ENCODE measurements at regions not wholly inside any gene's neighbourhood (a gene's known extent, or its start where the extent isn't known, plus 50 kb on each side); places are given as distances from the start of the nearest gene placed in this dataset.
"Not testable (repeated sequence)": the region's sequence is repeated elsewhere in the genome, so short reads cannot be mapped to it uniquely, and the experiment has no call there.

GRCh38 chr5:169518779-169519178 is 64.8 kb upstream of the SPDL1 start:
- H3K4me3 ChIP-seq (replicated peaks in 1 of 2; ENCODE audit: low read depth in 1 of 2, low read length in 2 of 2); RAD21 ChIA-PET (ENCODE audit: low non-redundant PET in 1 of 2, low total read pairs in 2 of 2, uncharacterized antibody in 2 of 2, unreplicated experiment in 2 of 2); H3K27me3 ChIP-seq (ENCODE audit: insufficient read depth, low read length); BruUV-seq (replicated peaks); H3K4me1 ChIP-seq (ENCODE audit: control insufficient read depth in 1 of 2, insufficient read depth in 2 of 2, low read length in 2 of 2); H3K79me2 ChIP-seq (ENCODE audit: insufficient read depth, low read length); H3K9me3 ChIP-seq (ENCODE audit: control insufficient read depth in 1 of 2, insufficient read depth in 1 of 2, low read depth in 1 of 2, low read length in 2 of 2); H3K27ac ChIP-seq (ENCODE audit: low read depth, low read length); H3K4me2 ChIP-seq (ENCODE audit: low read length); H3K9ac ChIP-seq (ENCODE audit: low read length); intact Hi-C loops (cut with micrococcal nuclease); POLR2A ChIA-PET; H2AFZ ChIP-seq (ENCODE audit: low read depth, low read length, poor library complexity, severe bottlenecking); H3K9me2 ChIP-seq (ENCODE audit: insufficient read depth); CTCF ChIA-PET; H3K36me3 ChIP-seq (ENCODE audit: control insufficient read depth in 1 of 2, insufficient read depth in 2 of 2, low read length in 2 of 2); DNase-seq (ENCODE audit: low read depth, low spot score); H4K20me1 ChIP-seq (ENCODE audit: insufficient read depth); ATAC-seq: not testable (repeated sequence)

DNA sequence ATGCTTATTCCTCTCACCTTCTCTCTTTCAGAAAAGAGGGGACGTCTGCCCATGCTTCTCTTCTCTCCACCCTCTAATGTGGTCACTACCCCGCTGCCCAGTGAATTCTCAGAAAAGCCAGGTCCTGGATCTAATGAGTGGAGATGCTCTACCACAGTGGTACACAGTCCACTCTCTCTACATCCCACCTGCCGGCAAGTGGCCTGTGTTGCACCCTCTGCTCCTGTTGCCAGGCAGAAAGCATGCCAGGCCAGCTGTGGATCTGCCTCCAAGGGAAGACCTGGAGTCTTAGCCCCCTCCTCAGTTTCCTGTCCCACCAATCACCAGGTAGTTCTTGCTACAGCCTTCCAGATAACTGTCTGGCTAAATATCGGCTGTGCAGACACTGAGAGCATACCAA is 71.2 kb upstream of the SPDL1 start:
- RAD21 ChIA-PET (ENCODE audit: low non-redundant PET in 1 of 2, low total read pairs in 2 of 2, uncharacterized antibody in 2 of 2, unreplicated experiment in 2 of 2): no interaction called here
- Histone ChIP-seq H3K27me3 (ENCODE audit: insufficient read depth, low read length) (peaks cover 10% of the 10 kb centered on the region), H3K79me2 (ENCODE audit: insufficient read depth, low read length) (no peaks in the 10 kb centered on the region), H2AFZ (ENCODE audit: low read depth, low read length, poor library complexity, severe bottlenecking) (no peak overlapping the region), H3K4me2 (ENCODE audit: low read length) (no peak overlapping the region), H4K20me1 (ENCODE audit: insufficient read depth) (no peaks in the 10 kb centered on the region), H3K9ac (ENCODE audit: low read length) (no peak overlapping the region), H3K9me2 (ENCODE audit: insufficient read depth) (no peaks in the 10 kb centered on the region), H3K27ac (ENCODE audit: low read depth, low read length) (no peak overlapping the region), H3K36me3 (ENCODE audit: control insufficient read depth in 1 of 2, insufficient read depth in 2 of 2, low read length in 2 of 2) (no peaks in the 10 kb centered on the region), H3K9me3 (ENCODE audit: control insufficient read depth in 1 of 2, insufficient read depth in 1 of 2, low read depth in 1 of 2, low read length in 2 of 2) (no peaks in the 10 kb centered on the region), H3K4me1 (ENCODE audit: control insufficient read depth in 1 of 2, insufficient read depth in 2 of 2, low read length in 2 of 2) (no peaks in the 10 kb centered on the region), H3K4me3 (replicated peaks in 1 of 2; ENCODE audit: low read depth in 1 of 2, low read length in 2 of 2) (no peak overlapping the region)
- ATAC-seq: peak; percentile 63
- intact Hi-C loops (cut with micrococcal nuclease): no loop called here
- CTCF ChIA-PET: no interaction called here
- POLR2A ChIA-PET: no interaction called here
- TF ChIP-seq ELF1 (IDR thresholded peaks at IDR 0.05; ENCODE audit: borderline replicate concordance, low read depth) (no peak), MAX (IDR thresholded peaks at IDR 0.05) (no peak), REST (IDR thresholded peaks at IDR 0.05; ENCODE audit: low read depth) (no peak), SIN3A (IDR thresholded peaks at IDR 0.05; ENCODE audit: low read depth) (no peak), EZH2phosphoT487 (IDR thresholded peaks at IDR 0.05; ENCODE audit: borderline replicate concordance) (no peak), CBX3 (IDR thresholded peaks at IDR 0.05; ENCODE audit: low read depth) (no peak), CEBPB (IDR thresholded peaks at IDR 0.05; ENCODE audit: low read depth) (no peak), POLR2AphosphoS5 (IDR thresholded peaks at IDR 0.05; ENCODE audit: low read depth, low read length) (no peak)
- no TSS peak for BruUV-seq (replicated peaks)
- DNase-seq (ENCODE audit: low read depth, low spot score): no peak

Data from HCT116 (cell line).